ENCODE measurements at regions not wholly inside any gene's neighbourhood (a gene's known extent, or its start where the extent isn't known, plus 50 kb on each side); places are given as distances from the start of the nearest gene placed in this dataset.

GRCh38 chr14:30373053-30373452, 185.9 kb upstream of the G2E3 start:
- 47% methylated on average over 2 of the region's 2 CpGs for WGBS (ENCODE audit: missing lambda C conversion rate)
- no peak overlapping the region for H3K4me3 ChIP-seq
- H3K4me1 ChIP-seq: no peaks in the 10 kb centered on the region
- no peak overlapping the region for H3K4me2 ChIP-seq
- CTCF ChIA-PET: no interaction called here
- TF ChIP-seq RAD21 (conservative IDR thresholded peaks at IDR 0.05 in 1 of 2, IDR thresholded peaks at IDR 0.05 in 1 of 2) (no peak), RARB (CRISPR knock-in tag; IDR thresholded peaks at IDR 0.05) (no peak), NR3C1 (IDR thresholded peaks at IDR 0.05) (no peak), POLR2A (IDR thresholded peaks at IDR 0.05; ENCODE audit: low read length) (no peak), MAFK (IDR thresholded peaks at IDR 0.05; ENCODE audit: partially characterized antibody) (no peak), CTCF (IDR thresholded peaks at IDR 0.05) (no peak), NPAS2 (CRISPR knock-in tag; IDR thresholded peaks at IDR 0.05; ENCODE audit: borderline replicate concordance) (no peak), GATA3 (IDR thresholded peaks at IDR 0.05; ENCODE audit: borderline replicate concordance) (no peak), PHF8 (IDR thresholded peaks at IDR 0.05; ENCODE audit: borderline replicate concordance, low read depth) (no peak), FOSB (CRISPR knock-in tag; IDR thresholded peaks at IDR 0.05) (no peak)
- TF ChIP-seq, protein P1, sequence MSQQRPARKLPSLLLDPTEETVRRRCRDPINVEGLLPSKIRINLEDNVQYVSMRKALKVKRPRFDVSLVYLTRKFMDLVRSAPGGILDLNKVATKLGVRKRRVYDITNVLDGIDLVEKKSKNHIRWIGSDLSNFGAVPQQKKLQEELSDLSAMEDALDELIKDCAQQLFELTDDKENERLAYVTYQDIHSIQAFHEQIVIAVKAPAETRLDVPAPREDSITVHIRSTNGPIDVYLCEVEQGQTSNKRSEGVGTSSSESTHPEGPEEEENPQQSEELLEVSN (IDR thresholded peaks at IDR 0.05; ENCODE audit: borderline replicate concordance, low read depth): no peak
- no peaks in the 10 kb centered on the region; the same call in 2 of the 3 replicates for H3K9me3 ChIP-seq
- DNase-seq (ENCODE audit: low read depth in 1 of 2, low spot score in 1 of 2) (no peak), FAIRE-seq (no peak), ATAC-seq (no peak)
- POLR2A ChIA-PET: no interaction called here
- H3K27ac ChIP-seq: no peak overlapping the region

DNA sequence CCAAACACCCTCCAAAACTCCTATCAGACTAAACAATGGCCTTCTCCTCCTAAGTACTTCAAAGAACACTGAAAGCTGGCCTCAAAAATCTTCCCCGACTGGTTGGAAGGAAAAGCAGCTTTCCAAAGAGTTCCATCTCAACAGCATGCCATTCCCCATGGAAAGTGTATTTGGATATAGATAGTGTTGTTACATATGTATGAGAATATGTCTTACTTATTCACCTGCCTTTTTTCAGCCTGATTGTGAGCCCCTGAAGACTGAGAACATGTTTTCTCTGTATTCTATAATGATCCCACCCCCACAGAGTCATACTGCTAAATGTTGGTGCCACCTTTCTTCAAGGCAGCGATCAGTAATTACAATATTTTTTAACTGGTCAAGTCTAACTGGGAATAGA, 185.4 kb upstream of the G2E3 start:
- Histone ChIP-seq H3K4me1 (no peaks in the 10 kb centered on the region), H3K4me2 (no peak overlapping the region), H3K9me3 (no peaks in the 10 kb centered on the region; the same call in 2 of the 3 replicates), H3K4me3 (no peak overlapping the region), H3K27ac (no peak overlapping the region)
- ChIA-PET POLR2A (no interaction called here), CTCF (no interaction called here)
- ATAC-seq (no peak), FAIRE-seq (no peak), DNase-seq (ENCODE audit: low read depth in 1 of 2, low spot score in 1 of 2) (no peak)
- TF ChIP-seq ATOH8 (CRISPR knock-in tag; IDR thresholded peaks at IDR 0.05; ENCODE audit: low read depth): no peak
- no peak for TF ChIP-seq NPAS2 (CRISPR knock-in tag; IDR thresholded peaks at IDR 0.05; ENCODE audit: borderline replicate concordance)
- no peak for TF ChIP-seq NR3C1 (IDR thresholded peaks at IDR 0.05)
- no peak for TF ChIP-seq SREBF2 (IDR thresholded peaks at IDR 0.05)
- TF ChIP-seq KDM5A (IDR thresholded peaks at IDR 0.05): no peak
- no peak for TF ChIP-seq MAFK (IDR thresholded peaks at IDR 0.05; ENCODE audit: partially characterized antibody)
- no peak for TF ChIP-seq BCL3 (IDR thresholded peaks at IDR 0.05)
- no peak for TF ChIP-seq BHLHE40 (IDR thresholded peaks at IDR 0.05; ENCODE audit: low read depth, low read length)
- no peak for TF ChIP-seq HEYL (CRISPR knock-in tag; IDR thresholded peaks at IDR 0.05)
- TF ChIP-seq FOSL2 (IDR thresholded peaks at IDR 0.05): no peak
- no peak for TF ChIP-seq FOSL2 (CRISPR knock-in tag; IDR thresholded peaks at IDR 0.05)
- TF ChIP-seq, protein P2, sequence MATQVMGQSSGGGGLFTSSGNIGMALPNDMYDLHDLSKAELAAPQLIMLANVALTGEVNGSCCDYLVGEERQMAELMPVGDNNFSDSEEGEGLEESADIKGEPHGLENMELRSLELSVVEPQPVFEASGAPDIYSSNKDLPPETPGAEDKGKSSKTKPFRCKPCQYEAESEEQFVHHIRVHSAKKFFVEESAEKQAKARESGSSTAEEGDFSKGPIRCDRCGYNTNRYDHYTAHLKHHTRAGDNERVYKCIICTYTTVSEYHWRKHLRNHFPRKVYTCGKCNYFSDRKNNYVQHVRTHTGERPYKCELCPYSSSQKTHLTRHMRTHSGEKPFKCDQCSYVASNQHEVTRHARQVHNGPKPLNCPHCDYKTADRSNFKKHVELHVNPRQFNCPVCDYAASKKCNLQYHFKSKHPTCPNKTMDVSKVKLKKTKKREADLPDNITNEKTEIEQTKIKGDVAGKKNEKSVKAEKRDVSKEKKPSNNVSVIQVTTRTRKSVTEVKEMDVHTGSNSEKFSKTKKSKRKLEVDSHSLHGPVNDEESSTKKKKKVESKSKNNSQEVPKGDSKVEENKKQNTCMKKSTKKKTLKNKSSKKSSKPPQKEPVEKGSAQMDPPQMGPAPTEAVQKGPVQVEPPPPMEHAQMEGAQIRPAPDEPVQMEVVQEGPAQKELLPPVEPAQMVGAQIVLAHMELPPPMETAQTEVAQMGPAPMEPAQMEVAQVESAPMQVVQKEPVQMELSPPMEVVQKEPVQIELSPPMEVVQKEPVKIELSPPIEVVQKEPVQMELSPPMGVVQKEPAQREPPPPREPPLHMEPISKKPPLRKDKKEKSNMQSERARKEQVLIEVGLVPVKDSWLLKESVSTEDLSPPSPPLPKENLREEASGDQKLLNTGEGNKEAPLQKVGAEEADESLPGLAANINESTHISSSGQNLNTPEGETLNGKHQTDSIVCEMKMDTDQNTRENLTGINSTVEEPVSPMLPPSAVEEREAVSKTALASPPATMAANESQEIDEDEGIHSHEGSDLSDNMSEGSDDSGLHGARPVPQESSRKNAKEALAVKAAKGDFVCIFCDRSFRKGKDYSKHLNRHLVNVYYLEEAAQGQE (IDR thresholded peaks at IDR 0.05): no peak
- no peak for TF ChIP-seq MAX (IDR thresholded peaks at IDR 0.05)
- 17% methylated on average over 2 of the region's 2 CpGs for WGBS (ENCODE audit: missing lambda C conversion rate)
